RCC 7860 (cell line): ENCODE measurements at regions not wholly inside any gene's neighbourhood (a gene's known extent, or its start where the extent isn't known, plus 50 kb on each side); places are given as distances from the start of the nearest gene placed in this dataset.
A peak's percentile ranks its signal among the peaks of the same experiment; 100 is the strongest.

ENCODE experiments used
- DNase-seq: peaks from one replicate; pipeline ENCODE4 v3.0.0-alpha.2; 2015; ENCODE audit warnings: low spot score
- FAIRE-seq: peaks from 2 replicates; lab custom pipeline; 2012; peaks lifted over from hg19 to GRCh38; lab: Jason Lieb, UNC

- DNase-seq (no peak), FAIRE-seq (no peak)
Measured at GRCh38 chr10:94085766-94086437, 92.2 kb downstream of the PLCE1 start.

GRCh38 chr10:94088926-94089381 is 95.2 kb downstream of the PLCE1 start:
- FAIRE-seq (no peak), DNase-seq (no peak)

GRCh38 chr10:94091649-94092048 is 97.9 kb downstream of the PLCE1 start:
- DNase-seq (no peak), FAIRE-seq (no peak)

- FAIRE-seq, result peak; percentile 11
- no peak for DNase-seq
Measured at GRCh38 chr10:94092848-94093247, 99.1 kb downstream of the PLCE1 start.

- DNase-seq, result no peak
- FAIRE-seq, result no peak
Measured at GRCh38 chr10:94093286-94093905, 99.7 kb downstream of the PLCE1 start.

- FAIRE-seq, result no peak
- no peak for DNase-seq
Measured at GRCh38 chr10:94094540-94094939, 100.8 kb downstream of the PLCE1 start.

GRCh38 chr10:94097656-94098055 is 103.9 kb downstream of the PLCE1 start:
- DNase-seq (peak; percentile 24), FAIRE-seq (no peak)

GRCh38 chr10:94098896-94099295 is 105.2 kb downstream of the PLCE1 start:
- FAIRE-seq, result no peak

GRCh38 chr10:94101894-94102293 is 108.2 kb downstream of the PLCE1 start:
- no peak for FAIRE-seq
- DNase-seq, result no peak

More at GRCh38 chr10:94098896-94099295, 105.2 kb downstream of the PLCE1 start:
- DNase-seq, result no peak

- DNase-seq (no peak), FAIRE-seq (no peak)
Measured at GRCh38 chr10:94102436-94102835, 108.7 kb downstream of the PLCE1 start.

GRCh38 chr10:94103192-94103591 is 109.5 kb downstream of the PLCE1 start:
- FAIRE-seq (no peak), DNase-seq (no peak)

GRCh38 chr10:94103801-94104221 is 110.1 kb downstream of the PLCE1 start:
- DNase-seq (no peak), FAIRE-seq (no peak)

GRCh38 chr10:94104316-94105000 is 110.7 kb downstream of the PLCE1 start:
- no peak for DNase-seq
- no peak for FAIRE-seq

- DNase-seq (no peak), FAIRE-seq (no peak)
Measured at GRCh38 chr10:94105226-94105625, 111.5 kb downstream of the PLCE1 start.

- no peak for DNase-seq
- no peak for FAIRE-seq
Measured at GRCh38 chr10:94107191-94107590, 113.5 kb downstream of the PLCE1 start.

GRCh38 chr10:94108200-94108599 is 114.5 kb downstream of the PLCE1 start:
- peak; percentile 92 for DNase-seq
- FAIRE-seq, result peak; percentile 88

GRCh38 chr10:94111367-94111766 is 117.6 kb downstream of the PLCE1 start:
- no peak for FAIRE-seq

GRCh38 chr10:94112321-94112720 is 118.6 kb downstream of the PLCE1 start:
- FAIRE-seq (no peak), DNase-seq (no peak)

More at GRCh38 chr10:94111367-94111766, 117.6 kb downstream of the PLCE1 start:
- no peak for DNase-seq

GRCh38 chr10:94115725-94116124 is 122.0 kb downstream of the PLCE1 start:
- FAIRE-seq, result peak; percentile 82
- peak; percentile 91 for DNase-seq

GRCh38 chr10:94116848-94117247 is 123.1 kb downstream of the PLCE1 start:
- DNase-seq, result peak; percentile 29
- FAIRE-seq, result no peak

- no peak for FAIRE-seq
Measured at GRCh38 chr10:94122211-94122610, 128.5 kb downstream of the PLCE1 start.

More at GRCh38 chr10:94122211-94122610, 128.5 kb downstream of the PLCE1 start:
- no peak for DNase-seq
